Epidermal melanocyte (primary cell): ENCODE measurements at regions not wholly inside any gene's neighbourhood (a gene's known extent, or its start where the extent isn't known, plus 50 kb on each side); places are given as distances from the start of the nearest gene placed in this dataset.

Experiments
- DNase-seq: peaks from one replicate; pipeline ENCODE4 v3.0.0; 2011; ENCODE audit warnings: low spot score; ENCODE audit not compliant: insufficient read length

GRCh38 chr6:209432-210103 is 82.7 kb upstream of the DUSP22 start:
- DNase-seq = no peak

GRCh38 chr6:210104-210456 is 82.2 kb upstream of the DUSP22 start:
- no peak for DNase-seq

GRCh38 chr6:210778-211374 is 81.4 kb upstream of the DUSP22 start:
- DNase-seq = no peak

GRCh38 chr6:211871-212497 is 80.3 kb upstream of the DUSP22 start:
- DNase-seq = no peak

GRCh38 chr6:213284-213683 is 79.0 kb upstream of the DUSP22 start:
- DNase-seq = no peak

- DNase-seq = no peak
These were observed 77.9 kb upstream of the DUSP22 start for GRCh38 chr6:214428-214827.

- DNase-seq = no peak
These were observed 76.8 kb upstream of the DUSP22 start for GRCh38 chr6:215335-216034.

- DNase-seq = no peak
These were observed 75.1 kb upstream of the DUSP22 start for GRCh38 chr6:217048-217659.

- no peak for DNase-seq
These were observed 73.9 kb upstream of the DUSP22 start for GRCh38 chr6:218153-219018.

GRCh38 chr6:219019-219570 is 73.2 kb upstream of the DUSP22 start:
- no peak for DNase-seq

- DNase-seq = no peak
These were observed 72.6 kb upstream of the DUSP22 start for GRCh38 chr6:219641-220198.

- DNase-seq = no peak
These were observed 72.0 kb upstream of the DUSP22 start for GRCh38 chr6:220312-220711.

- DNase-seq = no peak
These were observed 71.4 kb upstream of the DUSP22 start for GRCh38 chr6:220721-221475.

GRCh38 chr6:221531-222349 is 70.5 kb upstream of the DUSP22 start:
- DNase-seq = no peak

- DNase-seq = no peak
These were observed 69.8 kb upstream of the DUSP22 start for GRCh38 chr6:222468-222867.

- no peak for DNase-seq
These were observed 69.2 kb upstream of the DUSP22 start for GRCh38 chr6:223136-223535.

GRCh38 chr6:223763-224162 is 68.5 kb upstream of the DUSP22 start:
- DNase-seq = no peak

GRCh38 chr6:224350-224749 is 67.9 kb upstream of the DUSP22 start:
- DNase-seq = no peak
